PC-3 (cell line): ENCODE measurements at regions not wholly inside any gene's neighbourhood (a gene's known extent, or its start where the extent isn't known, plus 50 kb on each side); places are given as distances from the start of the nearest gene placed in this dataset.

ENCODE experiments used
- ATAC-seq: fragments of 200-7000 bp; cut with Tn5 transposase; 2 replicates; pipeline ENCODE4 v1.9.1; 2020; ENCODE audit warnings: mild to moderate bottlenecking, moderate library complexity
- BruUV-seq: library from RNA; stranded (reverse); fragments of 400-500 nt; replicated peaks from 2 replicates; lab custom pipeline; 2021; lab: Mats Ljungman, UMichigan
- CTCF ChIA-PET: fragments of 300-600 bp; sonication (Branson Sonifier 250); formaldehyde crosslinking; loops from one replicate; lab custom pipeline; 2022; ENCODE audit warnings: antibody characterized with exemption; lab: Charles Lee
- POLR2A ChIA-PET: fragments of 300-600 bp; sonication (Branson Sonifier 250); formaldehyde crosslinking; loops from one replicate; lab custom pipeline; 2022; ENCODE audit warnings: antibody characterized with exemption; ENCODE audit not compliant: unreplicated experiment; lab: Charles Lee
- DNase-seq: peaks from one replicate; pipeline ENCODE4 v3.0.0-alpha.2; 2015
- H2AFZ ChIP-seq: fragments of 300-600 bp; sonication (generic); 2 replicates; pipeline ENCODE4 v1.6.0; 2016; ENCODE audit warnings: antibody characterized with exemption, low read length
- H3F3A ChIP-seq: fragments of 300-600 bp; sonication (generic); one replicate; pipeline ENCODE4 v1.6.0; 2017; ENCODE audit warnings: antibody characterized with exemption, low read length, control low read depth, mild to moderate bottlenecking; ENCODE audit not compliant: unreplicated experiment
- H3K27ac ChIP-seq: fragments of 300-600 bp; sonication (generic); 2 replicates; pipeline ENCODE4 v1.5.1; 2016; ENCODE audit warnings: mild to moderate bottlenecking, low read length
- H3K27me3 ChIP-seq: fragments of 300-600 bp; sonication (generic); 2 replicates; pipeline ENCODE4 v1.6.1; 2016; ENCODE audit warnings: low read length, mixed read lengths
- H3K36me3 ChIP-seq: fragments of 300-600 bp; sonication (generic); 2 replicates; pipeline ENCODE4 v1.6.1; 2016; ENCODE audit warnings: low read depth, mixed run types, low read length, mixed read lengths
- H3K4me1 ChIP-seq: fragments of 300-600 bp; sonication (generic); 2 replicates; pipeline ENCODE4 v1.5.1; 2016; ENCODE audit warnings: low read length; ENCODE audit not compliant: insufficient read depth
- H3K4me2 ChIP-seq: fragments of 300-600 bp; sonication (generic); 2 replicates; pipeline ENCODE4 v1.6.0; 2016; ENCODE audit warnings: low read length
- H3K4me3 ChIP-seq: fragments of 300-600 bp; sonication (generic); 2 replicates; pipeline ENCODE4 v1.5.1; 2016; ENCODE audit warnings: mild to moderate bottlenecking, low read length, mixed read lengths
- H3K79me2 ChIP-seq: fragments of 300-600 bp; sonication (generic); 2 replicates; pipeline ENCODE4 v1.6.1; 2017; ENCODE audit warnings: low read length, mixed read lengths
- H3K9ac ChIP-seq: fragments of 300-600 bp; sonication (generic); 2 replicates; pipeline ENCODE4 v1.6.0; 2016; ENCODE audit warnings: mild to moderate bottlenecking, low read length
- H3K9me2 ChIP-seq: fragments of 300-600 bp; sonication (generic); replicated peaks from 2 replicates; pipeline ENCODE4 v1.6.1; 2016; ENCODE audit warnings: mixed run types, low read length, mixed read lengths
- H3K9me3 ChIP-seq: fragments of 300-600 bp; sonication (generic); 2 replicates; pipeline ENCODE4 v1.6.1; 2016; ENCODE audit warnings: low read length, mixed read lengths
- H4K20me1 ChIP-seq: fragments of 300-600 bp; sonication (generic); 2 replicates; pipeline ENCODE4 v1.6.1; 2016; ENCODE audit warnings: low read length, mixed read lengths
- CTCF ChIP-seq: fragments of 300-600 bp; sonication (generic); conservative IDR thresholded peaks from 2 replicates; pipeline ENCODE4 v1.5.1; 2017; ENCODE audit warnings: antibody characterized with exemption, low read depth, mild to moderate bottlenecking, low read length
- EZH2 ChIP-seq: fragments of 300-600 bp; sonication (generic); IDR thresholded peaks from one replicate; pipeline ENCODE4 v1.6.1; 2017; ENCODE audit warnings: antibody characterized with exemption, mild to moderate bottlenecking, low read length; ENCODE audit not compliant: unreplicated experiment
- EZH2phosphoT487 ChIP-seq: fragments of 300-600 bp; sonication (generic); IDR thresholded peaks from 2 replicates; pipeline ENCODE4 v1.6.1; 2018; ENCODE audit warnings: mild to moderate bottlenecking, antibody characterized with exemption, low read length, borderline replicate concordance
- intact Hi-C: fragments of 100-400 bp; cut with micrococcal nuclease; formaldehyde crosslinking; loops from 2 replicates; pipeline ENCODE4 v1.9.0; 2023

DNA sequence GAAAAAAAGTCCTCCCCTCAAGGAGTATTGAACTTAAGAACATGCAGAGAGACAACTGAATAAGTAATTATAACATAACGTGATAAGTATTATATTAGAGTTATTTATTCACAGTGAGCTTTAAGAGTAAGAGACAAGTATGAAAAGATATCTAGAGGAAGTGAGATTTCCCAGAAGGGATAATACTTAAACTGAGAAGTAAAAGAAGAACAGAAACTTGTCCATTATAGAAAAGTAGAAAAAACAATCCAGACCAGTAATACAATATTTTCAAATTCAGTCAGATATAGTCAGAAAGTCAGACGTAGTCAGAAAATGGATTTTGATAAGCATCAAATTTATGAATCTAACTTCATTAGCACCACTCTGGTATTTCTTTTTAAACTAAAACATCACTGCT, 613.0 kb upstream of the CCNG1 start:
- intact Hi-C loops: no loop called here
- H3K9me2 ChIP-seq: no peaks in the 10 kb centered on the region
- H2AFZ ChIP-seq: no peak overlapping the region
- no peak overlapping the region for H3K4me3 ChIP-seq
- CTCF ChIA-PET: no interaction called here
- no peaks in the 10 kb centered on the region for H3K79me2 ChIP-seq
- ATAC-seq (no peak), DNase-seq (no peak)
- no peaks in the 10 kb centered on the region for H3K36me3 ChIP-seq
- no peaks in the 10 kb centered on the region for H3F3A ChIP-seq
- no peaks in the 10 kb centered on the region for H4K20me1 ChIP-seq
- BruUV-seq: no TSS peak
- H3K4me1 ChIP-seq: no peaks in the 10 kb centered on the region
- H3K27ac ChIP-seq: no peak overlapping the region
- TF ChIP-seq CTCF: no peak
- TF ChIP-seq EZH2phosphoT487: no peak
- TF ChIP-seq EZH2: no peak
- H3K9me3 ChIP-seq: no peaks in the 10 kb centered on the region
- no peak overlapping the region for H3K9ac ChIP-seq
- no peak overlapping the region for H3K4me2 ChIP-seq
- POLR2A ChIA-PET: no interaction called here
- H3K27me3 ChIP-seq: peaks cover 5% of the 10 kb centered on the region; the same call in 1 of the 2 replicates

DNA sequence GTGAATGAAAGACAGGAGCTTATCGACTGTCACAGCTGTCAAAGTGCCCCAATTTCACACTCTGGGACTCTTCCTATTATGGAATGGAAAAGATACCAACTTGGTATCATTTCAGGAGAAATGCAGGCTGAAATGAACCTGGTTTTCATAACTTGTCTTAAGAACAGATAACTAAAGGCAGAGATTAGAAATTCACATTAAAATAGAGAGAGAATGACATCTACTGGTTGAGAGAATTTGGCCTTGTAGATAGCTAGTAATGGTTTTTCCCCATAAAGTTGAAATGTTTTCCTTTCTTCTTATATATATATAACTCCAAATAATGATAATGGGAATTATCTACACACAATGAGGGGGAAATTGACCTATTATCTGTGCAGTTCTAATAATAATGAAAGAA, 600.2 kb upstream of the CCNG1 start:
- Histone ChIP-seq H3K4me2 (no peak overlapping the region), H3K27me3 (no peaks in the 10 kb centered on the region), H3K79me2 (no peaks in the 10 kb centered on the region), H3K27ac (no peak overlapping the region), H3K4me3 (no peak overlapping the region), H3F3A (no peaks in the 10 kb centered on the region), H3K36me3 (no peaks in the 10 kb centered on the region), H3K4me1 (no peaks in the 10 kb centered on the region), H3K9me3 (0 out of 2 replicates have a peak, but pooled peaks cover 3% of the 10 kb centered on the region), H3K9me2 (0 out of 2 replicates have a peak, but pooled peaks cover 4% of the 10 kb centered on the region), H4K20me1 (no peaks in the 10 kb centered on the region), H3K9ac (no peak overlapping the region), H2AFZ (no peak overlapping the region)
- no peak for ATAC-seq
- no peak for DNase-seq
- intact Hi-C loops: no loop called here
- TF ChIP-seq EZH2phosphoT487: no peak
- TF ChIP-seq EZH2: no peak
- TF ChIP-seq CTCF: no peak
- BruUV-seq: no TSS peak
- ChIA-PET CTCF (no interaction called here), POLR2A (no interaction called here)

GRCh38 chr5:162842727-162843126, 594.7 kb upstream of the CCNG1 start:
- ChIA-PET CTCF (interaction anchor here (0.6 kb wide), 1 partner anchor 83 kb away, joined by 7 read pairs; no protein-coding TSS in a partner anchor), POLR2A (no interaction called here)
- intact Hi-C loops: no loop called here
- ATAC-seq (no peak), DNase-seq (no peak)
- no peaks in the 10 kb centered on the region for H3K36me3 ChIP-seq
- BruUV-seq: no TSS peak
- no peaks in the 10 kb centered on the region for H3K27me3 ChIP-seq
- no peaks in the 10 kb centered on the region for H3F3A ChIP-seq
- no peaks in the 10 kb centered on the region for H3K79me2 ChIP-seq
- no peak overlapping the region for H3K9ac ChIP-seq
- H4K20me1 ChIP-seq: no peaks in the 10 kb centered on the region
- H3K9me2 ChIP-seq: no peaks in the 10 kb centered on the region
- no peak overlapping the region for H3K27ac ChIP-seq
- H3K4me2 ChIP-seq: no peak overlapping the region
- TF ChIP-seq EZH2 (no peak), EZH2phosphoT487 (no peak), CTCF (no peak)
- no peak overlapping the region for H2AFZ ChIP-seq
- no peaks in the 10 kb centered on the region for H3K9me3 ChIP-seq
- no peak overlapping the region for H3K4me3 ChIP-seq
- H3K4me1 ChIP-seq: no peaks in the 10 kb centered on the region
